KBM-7 (cell line): ENCODE measurements at regions not wholly inside any gene's neighbourhood (a gene's known extent, or its start where the extent isn't known, plus 50 kb on each side); places are given as distances from the start of the nearest gene placed in this dataset.

Source experiments
- DNase-seq: peaks from one replicate; pipeline ENCODE4 v3.0.0-alpha.2; 2015
- in situ Hi-C: fragments of 300-500 bp; cut with MboI; formaldehyde crosslinking; loops from 2 replicates; pipeline ENCODE4 v1.14.3; 2020; ENCODE audit warnings: low sequenced_read_pairs, low pct_unique_long_range_greater_than_20kb, mixed read lengths

- in situ Hi-C loops, result no loop called here
- DNase-seq, result no peak
These were observed 203.5 kb upstream of the PLXNC1 start for GRCh38 chr12:93944911-93945310.

DNA sequence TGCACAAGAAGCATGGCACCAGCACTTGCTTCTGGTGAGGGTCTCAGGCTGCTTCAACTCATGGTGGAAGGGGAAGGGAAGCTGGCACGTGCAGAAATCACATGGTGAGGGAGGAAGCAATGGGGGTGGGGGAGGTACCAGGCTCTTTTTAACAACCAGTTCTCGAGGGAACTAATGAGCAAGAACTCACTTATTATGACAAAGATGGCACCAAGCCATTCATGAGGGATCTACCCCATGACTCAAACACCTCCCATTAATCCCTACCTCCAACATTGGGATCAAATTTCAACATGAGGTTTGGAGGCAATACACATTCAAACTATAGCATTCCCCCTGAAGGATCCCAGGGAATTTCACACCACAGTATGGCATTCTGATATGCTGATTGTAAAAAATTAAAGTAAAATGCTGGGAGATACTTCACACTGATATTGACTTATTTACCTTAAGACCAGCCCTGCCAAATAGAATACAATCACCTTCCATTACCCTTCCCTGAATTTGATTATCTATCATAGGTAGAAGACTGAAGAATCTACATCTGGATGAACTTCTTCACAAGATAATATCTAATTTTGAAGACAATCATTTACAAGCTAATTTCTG lies 201.7 kb upstream of the PLXNC1 start:
- in situ Hi-C loops, result no loop called here
- DNase-seq, result no peak

- DNase-seq, result no peak
- in situ Hi-C loops, result no loop called here
These were observed 200.9 kb upstream of the PLXNC1 start for GRCh38 chr12:93947486-93947885.

- in situ Hi-C loops, result no loop called here
- DNase-seq, result no peak
These were observed 198.1 kb upstream of the PLXNC1 start for GRCh38 chr12:93950311-93950710.

GRCh38 chr12:93954166-93955112 lies 193.9 kb upstream of the PLXNC1 start:
- no peak for DNase-seq
- in situ Hi-C loops, result no loop called here

DNA sequence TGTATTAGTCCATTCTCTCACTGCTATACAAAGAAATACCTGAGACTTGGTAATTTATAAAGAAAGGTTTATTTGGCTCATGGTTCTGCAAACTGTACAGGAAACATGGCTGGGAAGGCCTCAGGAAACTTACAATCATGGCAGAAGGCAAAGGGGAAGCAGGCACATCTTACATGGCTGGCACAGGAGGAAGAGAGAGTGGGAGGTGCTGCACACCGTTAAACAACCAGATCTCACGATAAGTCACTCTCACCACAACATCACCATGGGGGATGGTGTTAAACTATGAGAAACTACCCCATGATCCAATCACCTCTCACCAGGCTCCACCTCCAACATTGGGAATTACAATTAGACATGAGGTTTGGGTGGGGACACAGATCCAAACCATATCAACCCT lies 191.8 kb upstream of the PLXNC1 start:
- in situ Hi-C loops, result no loop called here
- DNase-seq, result no peak

DNA sequence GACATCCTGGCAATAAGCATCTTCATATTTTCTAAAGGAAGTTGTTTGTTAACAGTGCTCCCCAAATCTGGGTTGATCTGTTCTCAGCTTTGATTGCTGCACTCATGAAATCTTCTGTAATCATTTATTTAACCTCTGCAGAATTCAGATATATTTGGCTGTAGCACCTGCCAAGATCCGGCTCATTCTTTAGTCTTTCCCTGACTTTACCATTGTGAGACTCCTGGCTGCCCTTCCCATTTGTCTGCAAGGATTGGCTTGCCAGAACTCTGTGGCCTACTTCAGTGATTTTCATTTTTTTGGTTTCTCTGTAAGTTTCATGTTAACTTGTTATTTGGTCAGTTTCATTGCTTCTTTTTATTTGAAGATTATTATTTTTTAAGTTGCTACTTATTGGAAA lies 191.2 kb upstream of the PLXNC1 start:
- no peak for DNase-seq
- in situ Hi-C loops, result no loop called here

DNA sequence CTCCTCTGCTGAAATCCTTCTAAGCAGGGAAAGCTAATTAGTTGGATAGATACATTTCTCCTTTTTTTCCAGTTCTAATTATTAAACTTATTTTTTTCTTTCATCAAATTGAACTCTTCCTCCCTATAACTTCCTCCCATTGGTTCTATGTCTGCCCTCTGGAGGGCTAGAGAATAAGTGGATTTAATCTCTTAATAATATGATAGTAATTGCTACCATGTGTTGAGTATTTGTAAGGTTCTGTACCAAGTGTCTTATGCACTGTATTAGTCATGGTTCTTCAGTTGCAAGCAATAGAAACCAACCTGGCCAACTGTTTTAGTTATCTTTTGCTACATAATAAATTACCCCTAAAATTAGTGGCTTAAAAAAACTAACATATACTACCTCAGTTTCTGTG lies 190.5 kb upstream of the PLXNC1 start:
- in situ Hi-C loops, result no loop called here
- DNase-seq, result no peak

DNA sequence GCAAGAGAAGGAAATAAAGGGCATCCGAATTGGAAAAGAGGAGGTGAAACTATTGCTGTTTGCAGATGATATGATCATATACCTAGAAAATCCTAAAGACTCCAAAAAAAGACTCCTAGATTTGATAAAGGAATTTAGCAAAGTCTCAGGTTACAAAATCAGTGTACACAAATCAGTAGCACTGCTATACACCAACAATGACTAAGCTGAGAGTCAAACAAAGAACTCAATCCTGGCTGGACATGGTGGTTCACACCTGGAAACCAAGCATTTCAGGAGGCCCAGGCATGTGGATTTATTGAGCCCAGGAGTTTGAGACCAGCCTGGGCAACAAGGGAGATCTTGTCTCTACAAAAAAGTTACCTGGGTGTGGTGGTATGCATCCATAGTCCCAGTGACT lies 188.7 kb upstream of the PLXNC1 start:
- in situ Hi-C loops, result no loop called here
- no peak for DNase-seq

GRCh38 chr12:93960521-93960920 lies 187.9 kb upstream of the PLXNC1 start:
- no peak for DNase-seq
- in situ Hi-C loops, result no loop called here

- in situ Hi-C loops, result no loop called here
- no peak for DNase-seq
These were observed 186.0 kb upstream of the PLXNC1 start for GRCh38 chr12:93962336-93962735.

- in situ Hi-C loops, result no loop called here
- DNase-seq, result no peak
These were observed 183.4 kb upstream of the PLXNC1 start for GRCh38 chr12:93964936-93965335.

GRCh38 chr12:93966516-93967133 lies 181.8 kb upstream of the PLXNC1 start:
- in situ Hi-C loops, result no loop called here
- no peak for DNase-seq

DNA sequence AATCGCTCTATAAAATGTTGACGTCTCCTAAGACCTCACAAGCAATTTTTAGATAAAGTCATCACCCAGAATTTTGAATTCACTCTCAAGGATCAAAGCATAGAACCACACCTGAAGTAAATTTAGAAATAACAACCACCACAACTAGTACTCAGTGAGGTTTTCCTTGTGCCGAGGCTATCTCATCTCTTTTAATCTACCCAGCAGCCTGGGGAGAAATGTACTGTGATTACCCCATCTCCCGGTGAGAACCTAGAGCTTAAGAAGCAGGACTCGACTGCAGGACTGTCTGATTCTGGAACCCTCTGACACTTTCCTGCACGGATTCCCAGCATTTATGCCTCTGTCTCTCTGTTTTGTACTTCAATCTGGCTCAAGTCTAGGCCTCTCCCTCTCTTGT lies 180.9 kb upstream of the PLXNC1 start:
- DNase-seq, result no peak
- in situ Hi-C loops, result no loop called here

DNA sequence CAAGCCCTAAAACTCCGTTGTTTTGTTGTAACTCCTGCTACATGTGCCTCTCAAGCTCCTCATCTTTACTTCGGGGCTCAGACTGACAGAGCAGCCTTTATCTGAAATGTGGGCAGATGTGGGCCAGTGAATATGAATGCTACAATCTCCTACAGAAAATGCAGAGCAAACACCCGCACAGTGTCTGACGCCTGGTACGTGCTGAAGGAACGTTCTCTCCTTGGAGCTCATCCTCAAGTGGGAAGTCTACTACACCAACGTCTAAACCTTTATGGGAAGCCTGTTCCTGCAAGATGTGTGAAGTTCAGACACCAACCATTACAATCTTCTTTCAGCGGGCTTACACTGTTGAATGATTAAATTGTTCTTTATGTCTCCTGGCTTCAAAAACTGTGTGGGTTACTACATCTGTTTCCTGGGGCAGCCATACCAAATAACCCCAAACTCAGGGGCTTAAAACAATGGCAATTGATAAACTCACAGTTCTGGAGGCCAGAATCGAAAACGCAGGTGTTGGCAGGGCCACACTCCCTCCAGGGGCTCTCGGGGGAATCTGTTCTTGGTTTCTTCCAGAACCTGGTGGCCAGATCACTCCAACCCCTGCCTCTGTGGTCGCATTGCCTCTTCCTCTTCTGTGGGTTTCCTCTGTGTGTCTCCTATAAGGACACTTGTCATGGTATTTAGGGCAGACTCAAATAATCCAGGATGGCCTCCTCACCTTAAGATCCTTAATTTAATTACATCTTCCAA lies 179.7 kb upstream of the PLXNC1 start:
- peak; percentile 76 for DNase-seq
- in situ Hi-C loops, result no loop called here

- in situ Hi-C loops, result no loop called here
- DNase-seq, result no peak
These were observed 177.3 kb upstream of the PLXNC1 start for GRCh38 chr12:93970900-93971688.

DNA sequence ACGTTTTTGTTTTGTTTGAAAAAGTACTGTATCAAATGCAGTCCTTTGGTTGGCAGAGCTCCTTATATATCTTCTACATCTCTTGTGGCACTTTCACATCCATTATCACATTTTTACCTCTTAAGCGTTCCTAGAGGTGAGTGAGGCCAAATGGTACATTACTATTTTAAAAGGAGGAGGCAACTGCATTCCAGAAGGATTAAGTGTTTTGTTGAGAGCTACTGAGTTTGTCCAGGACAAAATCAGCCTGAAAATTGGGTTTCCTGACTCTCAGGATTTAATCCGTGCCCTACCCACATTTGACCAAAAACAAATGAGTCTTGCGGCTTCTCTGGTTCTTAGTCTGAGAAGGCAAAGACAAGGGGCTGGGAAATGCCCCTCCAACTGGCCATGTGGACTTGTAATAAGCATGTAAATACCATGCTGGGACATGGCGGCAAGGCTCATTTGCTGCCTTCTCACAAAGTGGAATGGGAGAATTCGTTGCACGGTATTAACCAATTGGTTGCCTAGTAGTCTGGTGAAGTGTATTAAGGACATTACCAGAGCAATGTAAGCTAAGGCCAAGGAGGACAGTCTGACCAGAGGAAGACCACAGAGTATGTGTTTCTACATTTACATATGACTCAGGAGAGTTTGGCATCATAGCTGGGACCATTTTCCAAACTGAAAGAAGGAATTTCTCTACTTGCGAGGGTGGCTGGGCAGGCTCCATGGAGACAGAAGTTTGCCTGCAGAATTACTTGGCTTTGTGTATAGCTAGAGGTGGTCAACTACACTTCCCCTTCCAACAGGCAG lies 175.8 kb upstream of the PLXNC1 start:
- in situ Hi-C loops, result no loop called here
- DNase-seq, result no peak

- in situ Hi-C loops, result no loop called here
- DNase-seq, result no peak
These were observed 174.1 kb upstream of the PLXNC1 start for GRCh38 chr12:93974252-93974651.
